ENCODE measurements at regions not wholly inside any gene's neighbourhood (a gene's known extent, or its start where the extent isn't known, plus 50 kb on each side); places are given as distances from the start of the nearest gene placed in this dataset.

- no peak for DNase-seq (ENCODE audit: low spot score)
- ChIA-PET POLR2A (no interaction called here), CTCF (ENCODE audit: low intra/inter-chr PET ratio, low total read pairs) (no interaction called here)
- Histone ChIP-seq H3K9me3 (ENCODE audit: low read length) (no peaks in the 10 kb centered on the region; the same call in 1 of the 2 replicates), H4K20me1 (ENCODE audit: insufficient read depth, low read length) (no peaks in the 10 kb centered on the region), H3K36me3 (replicated peaks in 1 of 2; ENCODE audit: control insufficient read depth in 1 of 2, insufficient read depth in 2 of 2, low read length in 2 of 2) (no peaks in the 10 kb centered on the region), H3K4me1 (ENCODE audit: insufficient read depth, low read length) (no peaks in the 10 kb centered on the region), H2AFZ (ENCODE audit: low read length) (no peak overlapping the region), H3K79me2 (ENCODE audit: insufficient read depth, low read length) (no peaks in the 10 kb centered on the region), H3K4me2 (ENCODE audit: low read depth, low read length) (no peak overlapping the region), H3K27ac (ENCODE audit: extremely low read length, insufficient read depth, low read length) (no peak overlapping the region), H3K27me3 (ENCODE audit: control insufficient read depth in 1 of 2, insufficient read depth in 2 of 2, low read length in 2 of 2) (no peaks in the 10 kb centered on the region), H3K9ac (ENCODE audit: insufficient read depth, low read depth, low read length) (no peak overlapping the region), H3K4me3 (replicated peaks in 1 of 3; ENCODE audit: insufficient read depth in 1 of 3, low read depth in 2 of 3, low read length in 3 of 3) (no peak overlapping the region)
- BruUV-seq (replicated peaks), result no TSS peak
- ATAC-seq, result no peak
- in situ Hi-C loops (cut with HindIII; ENCODE audit: extremely low pct_ligation_motif_present, low pct_unique_long_range_greater_than_20kb) (no loop called here), intact Hi-C loops (cut with micrococcal nuclease; ENCODE audit: unreplicated experiment) (no loop called here)
- 0% methylated on average over 2 of the region's 2 CpGs for WGBS (ENCODE audit: low lambda C conversion rate)
- no peak for TF ChIP-seq ZMYM2 (CRISPR knock-in tag; IDR thresholded peaks at IDR 0.05)
- no peak for TF ChIP-seq ZNF616 (CRISPR knock-in tag; IDR thresholded peaks at IDR 0.05; ENCODE audit: low read depth)
- no peak for TF ChIP-seq ZNF543 (CRISPR knock-in tag; IDR thresholded peaks at IDR 0.05)
- TF ChIP-seq, protein P1, sequence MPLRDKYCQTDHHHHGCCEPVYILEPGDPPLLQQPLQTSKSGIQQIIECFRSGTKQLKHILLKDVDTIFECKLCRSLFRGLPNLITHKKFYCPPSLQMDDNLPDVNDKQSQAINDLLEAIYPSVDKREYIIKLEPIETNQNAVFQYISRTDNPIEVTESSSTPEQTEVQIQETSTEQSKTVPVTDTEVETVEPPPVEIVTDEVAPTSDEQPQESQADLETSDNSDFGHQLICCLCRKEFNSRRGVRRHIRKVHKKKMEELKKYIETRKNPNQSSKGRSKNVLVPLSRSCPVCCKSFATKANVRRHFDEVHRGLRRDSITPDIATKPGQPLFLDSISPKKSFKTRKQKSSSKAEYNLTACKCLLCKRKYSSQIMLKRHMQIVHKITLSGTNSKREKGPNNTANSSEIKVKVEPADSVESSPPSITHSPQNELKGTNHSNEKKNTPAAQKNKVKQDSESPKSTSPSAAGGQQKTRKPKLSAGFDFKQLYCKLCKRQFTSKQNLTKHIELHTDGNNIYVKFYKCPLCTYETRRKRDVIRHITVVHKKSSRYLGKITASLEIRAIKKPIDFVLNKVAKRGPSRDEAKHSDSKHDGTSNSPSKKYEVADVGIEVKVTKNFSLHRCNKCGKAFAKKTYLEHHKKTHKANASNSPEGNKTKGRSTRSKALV (CRISPR knock-in tag; IDR thresholded peaks at IDR 0.05), result no peak
- no peak for TF ChIP-seq MTF2 (CRISPR knock-in tag; IDR thresholded peaks at IDR 0.05; ENCODE audit: borderline replicate concordance)
- no peak for TF ChIP-seq NCOA2 (CRISPR knock-in tag; IDR thresholded peaks at IDR 0.05)
- TF ChIP-seq PBX3 (CRISPR knock-in tag; IDR thresholded peaks at IDR 0.05; ENCODE audit: borderline replicate concordance), result no peak
- TF ChIP-seq ZNF260 (CRISPR knock-in tag; IDR thresholded peaks at IDR 0.05; ENCODE audit: borderline replicate concordance, low read depth), result no peak
- no peak for TF ChIP-seq ELF1 (CRISPR knock-in tag; IDR thresholded peaks at IDR 0.05)
- TF ChIP-seq ZNF644 (CRISPR knock-in tag; IDR thresholded peaks at IDR 0.05; ENCODE audit: low read depth), result no peak
- no peak for FAIRE-seq
Observed at GRCh38 chr5:144812763-144813162, 642.1 kb downstream of the KCTD16 start.

Measured in HepG2 (cell line).